NCI-H2029 (cell line): ENCODE measurements at regions not wholly inside any gene's neighbourhood (a gene's known extent, or its start where the extent isn't known, plus 50 kb on each side); places are given as distances from the start of the nearest gene placed in this dataset.
"Not testable (repeated sequence)": the region's sequence is repeated elsewhere in the genome, so short reads cannot be mapped to it uniquely, and the experiment has no call there.

Experiments used
- DNase-seq: peaks from one replicate; lab custom pipeline; 2025; lab: John Stamatoyannopoulos, UW

- no peak for DNase-seq
Measured at GRCh38 chr18:55953326-55953725, 365.3 kb upstream of the TCF4 start.

- not testable (repeated sequence) for DNase-seq
Measured at GRCh38 chr18:55951738-55952137, 363.7 kb upstream of the TCF4 start.

DNA sequence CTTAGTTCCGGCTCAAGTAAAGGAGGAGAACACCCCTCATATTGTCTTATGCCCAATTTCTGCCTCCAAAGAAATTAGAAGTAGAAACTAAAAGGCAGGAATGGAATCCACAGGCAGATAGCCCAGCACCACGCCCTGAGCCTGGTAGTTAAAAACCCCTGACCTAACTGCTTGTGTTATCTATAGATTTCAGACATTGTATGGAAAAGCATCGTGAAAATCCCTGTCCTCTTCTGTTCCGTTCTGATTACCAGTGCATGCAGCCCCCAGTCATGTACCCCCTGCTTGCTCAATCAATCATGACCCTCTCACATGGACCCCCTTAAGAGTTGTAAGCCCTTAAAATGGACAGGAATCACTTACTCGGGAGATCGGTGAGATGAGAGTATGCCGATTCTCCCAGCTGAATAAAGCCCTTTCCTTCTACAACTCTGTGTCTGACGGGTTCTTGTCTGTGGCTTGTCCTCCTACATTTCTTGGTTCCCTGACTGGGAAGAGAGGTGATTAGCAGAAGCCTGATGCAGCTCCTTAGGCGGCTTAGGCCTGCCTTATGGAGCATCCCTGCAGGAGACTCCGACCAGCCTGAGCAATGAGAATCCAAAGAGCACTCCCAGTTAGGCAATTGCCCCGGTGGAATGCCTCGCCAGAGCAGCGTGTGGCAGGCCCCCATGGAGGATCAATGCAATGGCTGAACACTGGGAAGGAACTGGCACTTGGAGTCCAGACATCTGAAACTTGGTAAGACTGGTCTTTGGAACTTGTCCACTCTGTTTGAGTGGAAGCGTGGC lies 362.6 kb upstream of the TCF4 start:
- DNase-seq: no peak

DNA sequence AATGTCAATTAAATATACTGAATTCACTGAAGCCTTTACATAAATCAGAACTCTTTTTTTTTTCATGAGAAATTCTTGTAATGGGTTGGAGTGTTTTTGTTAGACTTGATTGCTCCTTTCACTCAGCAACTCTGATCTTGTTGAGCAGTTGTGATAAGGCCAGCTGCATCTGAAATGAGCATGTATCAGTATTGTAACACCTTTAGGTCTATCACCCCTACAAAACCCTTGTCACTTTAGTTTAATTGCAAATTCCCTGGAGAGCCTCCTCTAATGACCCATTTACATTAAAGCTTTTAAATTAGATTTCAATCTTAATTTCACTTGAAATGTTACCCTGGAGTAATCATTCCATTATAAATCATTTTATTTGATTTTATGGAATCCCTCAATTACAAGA lies 346.8 kb upstream of the TCF4 start:
- DNase-seq: no peak

GRCh38 chr18:55932675-55933074 lies 344.7 kb upstream of the TCF4 start:
- no peak for DNase-seq

GRCh38 chr18:55927831-55928230 lies 339.8 kb upstream of the TCF4 start:
- no peak for DNase-seq

- no peak for DNase-seq
Measured at GRCh38 chr18:55925772-55926171, 337.8 kb upstream of the TCF4 start.

DNA sequence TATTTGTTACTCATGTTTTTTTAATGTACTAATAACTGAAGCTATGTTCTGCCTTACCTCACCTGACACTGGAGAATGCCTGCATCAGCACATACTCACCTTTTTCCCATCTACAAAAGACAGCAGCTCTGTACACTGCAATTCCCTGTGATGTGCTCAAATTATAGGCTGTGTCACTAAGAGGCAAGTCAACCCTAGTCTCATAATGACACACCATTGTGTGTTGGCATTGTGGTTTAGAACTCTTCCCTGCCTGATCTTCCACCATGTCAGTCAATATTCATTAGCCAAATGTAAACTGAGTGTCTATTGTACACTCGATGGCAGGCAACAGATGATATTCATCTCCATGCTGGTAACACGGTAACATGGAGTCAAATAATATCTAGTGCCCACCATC lies 332.1 kb upstream of the TCF4 start:
- DNase-seq: no peak

DNA sequence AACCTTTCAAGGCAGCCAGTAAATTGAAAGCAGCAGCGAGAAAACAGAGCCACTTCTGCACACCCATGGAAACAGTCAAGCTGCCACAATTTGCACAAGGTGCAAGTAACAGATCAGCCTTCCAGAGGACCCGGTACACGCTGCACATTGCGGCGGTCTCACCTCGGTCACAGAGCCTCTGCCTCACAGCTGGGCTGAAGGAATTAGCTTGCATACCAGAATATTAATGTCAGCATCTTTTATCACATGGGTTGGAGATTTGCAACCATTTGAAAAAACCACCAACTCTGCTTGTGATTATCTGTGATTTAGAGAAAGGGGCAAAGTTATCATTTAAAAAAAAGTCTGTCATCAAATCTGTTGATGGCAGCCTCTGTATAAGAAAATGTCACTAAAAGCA lies 330.5 kb upstream of the TCF4 start:
- no peak for DNase-seq

GRCh38 chr18:55912919-55913318 lies 324.9 kb upstream of the TCF4 start:
- DNase-seq: no peak

GRCh38 chr18:55912071-55912470 lies 324.1 kb upstream of the TCF4 start:
- no peak for DNase-seq

GRCh38 chr18:55910296-55910695 lies 322.3 kb upstream of the TCF4 start:
- no peak for DNase-seq

- DNase-seq: no peak
Measured at GRCh38 chr18:55908901-55909366, 320.9 kb upstream of the TCF4 start.

- no peak for DNase-seq
Measured at GRCh38 chr18:55907453-55908175, 319.6 kb upstream of the TCF4 start.

DNA sequence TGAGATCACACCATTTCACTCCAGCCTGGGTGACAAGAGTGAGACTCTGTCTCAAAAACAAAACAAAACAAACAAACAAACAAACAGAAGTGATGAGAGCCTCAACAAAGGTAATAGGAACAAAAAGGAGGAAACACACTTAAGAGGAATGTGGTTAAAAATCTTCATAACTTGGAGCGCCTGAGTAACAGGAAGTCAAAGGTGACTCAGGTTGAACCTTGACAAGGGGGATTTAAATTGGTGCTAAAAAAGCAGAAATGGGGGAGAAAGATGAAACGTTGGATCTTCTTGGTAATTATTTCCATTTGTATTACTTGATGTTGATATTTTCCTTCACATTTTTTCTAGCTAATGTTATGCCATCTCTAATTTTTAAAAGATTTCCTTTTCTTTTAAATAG lies 318.5 kb upstream of the TCF4 start:
- no peak for DNase-seq

DNA sequence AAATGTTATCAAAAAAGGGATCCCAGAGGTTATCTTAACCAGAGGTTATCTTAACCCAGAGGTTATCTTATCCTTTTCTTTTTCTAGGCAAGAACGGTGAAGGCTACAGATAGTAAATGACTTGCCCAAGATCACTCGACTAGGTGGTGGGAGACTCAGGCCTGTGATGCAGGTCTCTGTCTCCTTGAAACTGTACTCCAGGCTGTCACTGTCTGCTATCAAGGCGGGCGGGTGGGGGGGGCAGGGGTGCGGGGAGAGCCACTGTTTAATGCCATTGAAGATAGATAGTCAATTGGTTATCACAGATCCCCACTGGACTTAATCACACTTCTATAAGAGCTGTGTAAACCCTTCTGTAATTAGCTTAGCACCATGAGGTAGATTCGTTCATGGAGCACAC lies 315.9 kb upstream of the TCF4 start:
- DNase-seq: no peak

GRCh38 chr18:55900380-55900779 lies 312.4 kb upstream of the TCF4 start:
- DNase-seq: no peak

DNA sequence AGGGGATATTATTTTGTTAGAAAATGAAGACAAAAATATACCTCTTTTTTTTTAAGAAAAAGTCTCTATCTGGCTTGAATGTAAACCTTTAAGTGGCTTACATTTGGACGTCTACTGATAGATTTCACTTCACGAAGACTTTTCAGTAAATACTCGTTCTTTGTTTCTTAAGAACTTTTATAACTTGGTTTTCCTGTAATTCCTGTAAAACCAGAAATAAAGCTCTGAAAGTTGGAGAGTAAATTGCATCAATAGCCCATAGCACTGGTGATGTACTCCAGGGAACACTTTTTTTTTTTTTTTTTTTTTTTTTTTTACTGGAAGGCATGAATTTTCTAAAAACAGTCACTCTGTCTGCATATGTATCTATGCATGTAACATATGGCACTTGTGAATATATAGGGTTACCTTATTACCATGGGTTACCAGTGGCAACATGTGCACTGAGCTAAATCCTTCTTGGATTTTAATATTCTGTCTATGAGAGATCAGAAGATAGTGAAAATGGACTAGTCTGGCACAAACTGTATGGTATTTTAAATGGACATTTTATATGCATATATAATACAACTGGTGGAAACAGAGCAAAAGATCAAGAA lies 309.2 kb upstream of the TCF4 start:
- DNase-seq: no peak

GRCh38 chr18:55893948-55894347 lies 306.0 kb upstream of the TCF4 start:
- no peak for DNase-seq

DNA sequence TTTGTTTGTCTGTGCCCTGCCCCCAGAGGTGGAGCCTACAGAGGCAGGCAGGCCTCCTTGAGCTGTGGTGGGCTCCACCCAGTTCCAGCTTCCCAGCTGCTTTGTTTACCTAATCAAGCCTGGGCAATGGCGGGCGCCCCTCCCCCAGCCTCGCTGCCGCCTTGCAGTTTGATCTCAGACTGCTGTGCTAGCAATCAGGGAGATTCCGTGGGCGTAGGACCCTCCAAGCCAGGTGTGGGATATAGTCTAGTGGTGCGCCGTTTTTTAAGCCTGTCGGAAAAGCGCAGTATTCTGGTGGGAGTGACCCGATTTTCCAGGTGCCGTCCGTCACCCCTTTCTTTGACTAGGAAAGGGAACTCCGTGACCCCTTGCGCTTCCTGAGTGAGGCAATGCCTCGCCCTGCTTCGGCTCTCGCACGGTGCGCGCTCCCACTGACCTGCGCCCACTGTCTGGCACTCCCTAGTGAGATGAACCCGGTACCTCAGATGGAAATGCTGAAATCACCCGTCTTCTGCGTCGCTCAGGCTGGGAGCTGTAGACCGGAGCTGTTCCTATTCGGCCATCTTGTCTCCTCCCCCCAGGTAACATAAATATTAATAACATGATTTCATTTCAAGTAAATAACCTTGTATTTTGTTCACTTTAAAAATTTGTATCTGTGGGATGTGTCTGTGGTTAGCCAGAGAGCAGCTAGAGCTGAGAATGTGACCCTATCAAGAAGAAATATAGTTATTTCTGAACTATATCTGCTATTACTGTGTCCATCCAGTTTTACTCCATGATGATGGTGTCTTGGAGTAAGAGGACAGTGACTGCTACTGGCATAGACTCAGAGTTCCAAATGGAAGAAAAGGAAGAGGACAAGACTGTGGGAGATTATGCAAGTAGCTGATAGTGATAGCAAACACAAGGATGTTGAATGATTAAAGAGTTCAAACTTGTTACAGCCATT lies 305.1 kb upstream of the TCF4 start:
- DNase-seq: not testable (repeated sequence)

DNA sequence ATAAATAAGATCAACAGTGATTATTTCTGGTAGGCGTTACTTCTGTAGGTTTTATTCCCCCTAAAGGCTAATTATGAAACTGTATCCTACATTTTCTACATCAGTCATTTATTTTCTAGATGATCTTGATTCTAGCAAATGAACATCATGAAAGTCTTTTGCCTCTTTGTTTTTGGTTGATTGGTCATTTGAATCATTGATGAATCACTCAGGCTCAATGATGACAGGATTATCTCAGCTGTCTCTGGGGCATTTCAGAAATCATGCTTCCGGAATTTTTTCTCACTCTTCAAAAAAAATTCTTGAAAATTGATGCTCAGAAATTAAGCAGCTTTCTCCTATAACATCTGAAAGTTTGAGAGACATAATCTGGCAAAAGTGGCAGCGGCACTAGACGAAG lies 298.9 kb upstream of the TCF4 start:
- DNase-seq: no peak

- no peak for DNase-seq
Measured at GRCh38 chr18:55884498-55884897, 296.5 kb upstream of the TCF4 start.
